Loucy (cell line): ENCODE measurements at regions not wholly inside any gene's neighbourhood (a gene's known extent, or its start where the extent isn't known, plus 50 kb on each side); places are given as distances from the start of the nearest gene placed in this dataset.

Experiments used
- H2AFZ ChIP-seq: fragments of 200-600 bp; sonication (generic); 2 replicates; pipeline ENCODE4 v1.6.0; 2016; ENCODE audit warnings: antibody characterized with exemption, mild to moderate bottlenecking, low read length, moderate library complexity
- H3F3A ChIP-seq: fragments of 200-600 bp; 2 replicates; pipeline ENCODE4 v1.6.0; 2016; ENCODE audit warnings: antibody characterized with exemption, low read depth, mild to moderate bottlenecking
- H3K27me3 ChIP-seq: fragments of 200-600 bp; sonication (generic); 2 replicates; pipeline ENCODE4 v1.6.1; 2014; ENCODE audit warnings: low read length, mild to moderate bottlenecking; ENCODE audit not compliant: insufficient read depth, poor library complexity, severe bottlenecking
- H3K36me3 ChIP-seq: fragments of 200-600 bp; sonication (generic); 2 replicates; pipeline ENCODE4 v1.6.1; 2016; ENCODE audit warnings: low read length; ENCODE audit not compliant: insufficient read depth
- H3K4me1 ChIP-seq: fragments of 200-600 bp; sonication (generic); 2 replicates; pipeline ENCODE4 v1.5.1; 2014; ENCODE audit warnings: low read length, mild to moderate bottlenecking; ENCODE audit not compliant: insufficient read depth, poor library complexity, severe bottlenecking
- H3K4me2 ChIP-seq: fragments of 200-600 bp; sonication (generic); 2 replicates; pipeline ENCODE4 v1.6.0; 2014; ENCODE audit warnings: antibody characterized with exemption, low read length, low read depth, mild to moderate bottlenecking; ENCODE audit not compliant: poor library complexity, severe bottlenecking
- H3K4me3 ChIP-seq: fragments of 200-600 bp; sonication (generic); 2 replicates; pipeline ENCODE4 v1.5.1; 2014; ENCODE audit warnings: low read length, mild to moderate bottlenecking, mixed read lengths; ENCODE audit not compliant: poor library complexity, severe bottlenecking
- H3K79me2 ChIP-seq: fragments of 200-600 bp; sonication (generic); 2 replicates; pipeline ENCODE4 v1.6.1; 2014; ENCODE audit warnings: low read length; ENCODE audit not compliant: insufficient read depth
- H3K9ac ChIP-seq: fragments of 200-600 bp; sonication (generic); 2 replicates; pipeline ENCODE4 v1.6.0; 2014; ENCODE audit warnings: mild to moderate bottlenecking, low read depth, low read length, moderate library complexity; ENCODE audit not compliant: poor library complexity, severe bottlenecking
- H3K9me2 ChIP-seq: fragments of 200-600 bp; sonication (generic); replicated peaks from 2 replicates; pipeline ENCODE4 v1.6.1; 2016; ENCODE audit warnings: low read depth, low read length, mixed read lengths
- H3K9me3 ChIP-seq: fragments of 200-600 bp; sonication (generic); 2 replicates; pipeline ENCODE4 v1.6.1; 2014; ENCODE audit warnings: mild to moderate bottlenecking, antibody characterized with exemption, low read length, low read depth; ENCODE audit not compliant: insufficient read depth
- H4K20me1 ChIP-seq: fragments of 200-600 bp; sonication (generic); 2 replicates; pipeline ENCODE4 v1.6.0; 2014; ENCODE audit warnings: antibody characterized with exemption, low read length, mild to moderate bottlenecking; ENCODE audit not compliant: insufficient read depth, poor library complexity, severe bottlenecking
- EZH2phosphoT487 ChIP-seq: fragments of 200-600 bp; IDR thresholded peaks from 2 replicates; pipeline ENCODE4 v1.6.1; 2018; ENCODE audit warnings: antibody characterized with exemption, mild to moderate bottlenecking, moderate library complexity, borderline replicate concordance
- TF ChIP-seq, protein P1 (sequence below): fragments of 200-600 bp; sonication (generic); conservative IDR thresholded peaks from 2 replicates; pipeline ENCODE4 v1.5.1; 2014; ENCODE audit warnings: mild to moderate bottlenecking, antibody characterized with exemption, low read length

DNA sequence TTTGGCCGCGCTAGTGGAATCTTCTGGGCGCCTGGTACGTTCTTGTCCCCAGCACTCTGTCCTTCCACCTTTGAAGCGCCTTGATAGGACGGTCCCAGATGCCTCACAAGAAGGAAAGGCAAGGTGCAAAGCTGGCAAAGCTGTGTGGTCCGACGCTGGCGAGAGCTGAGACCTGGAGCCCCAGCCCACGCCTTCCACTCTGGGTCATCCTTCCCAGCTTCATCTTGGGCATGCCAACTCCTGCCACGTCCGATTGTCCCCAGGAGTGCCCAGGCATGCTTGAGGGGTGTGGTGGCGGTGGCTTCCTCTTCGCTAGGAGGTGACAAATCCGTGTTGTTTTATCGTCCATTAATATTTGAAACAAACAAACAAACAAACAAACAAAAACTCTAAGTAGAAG is 123.9 kb upstream of the DPYD start:
- Histone ChIP-seq H3K9me2 (no peaks in the 10 kb centered on the region), H3K9ac (no peak overlapping the region), H3K4me3 (no peak overlapping the region), H3K27me3 (peaks cover 23% of the 10 kb centered on the region), H2AFZ (no peak overlapping the region), H3K79me2 (no peaks in the 10 kb centered on the region), H3F3A (no peaks in the 10 kb centered on the region), H3K36me3 (no peaks in the 10 kb centered on the region), H4K20me1 (no peaks in the 10 kb centered on the region), H3K9me3 (no peaks in the 10 kb centered on the region), H3K4me1 (peaks cover 6% of the 10 kb centered on the region), H3K4me2 (no peak overlapping the region)
- no peak for TF ChIP-seq EZH2phosphoT487
- TF ChIP-seq, protein P1, sequence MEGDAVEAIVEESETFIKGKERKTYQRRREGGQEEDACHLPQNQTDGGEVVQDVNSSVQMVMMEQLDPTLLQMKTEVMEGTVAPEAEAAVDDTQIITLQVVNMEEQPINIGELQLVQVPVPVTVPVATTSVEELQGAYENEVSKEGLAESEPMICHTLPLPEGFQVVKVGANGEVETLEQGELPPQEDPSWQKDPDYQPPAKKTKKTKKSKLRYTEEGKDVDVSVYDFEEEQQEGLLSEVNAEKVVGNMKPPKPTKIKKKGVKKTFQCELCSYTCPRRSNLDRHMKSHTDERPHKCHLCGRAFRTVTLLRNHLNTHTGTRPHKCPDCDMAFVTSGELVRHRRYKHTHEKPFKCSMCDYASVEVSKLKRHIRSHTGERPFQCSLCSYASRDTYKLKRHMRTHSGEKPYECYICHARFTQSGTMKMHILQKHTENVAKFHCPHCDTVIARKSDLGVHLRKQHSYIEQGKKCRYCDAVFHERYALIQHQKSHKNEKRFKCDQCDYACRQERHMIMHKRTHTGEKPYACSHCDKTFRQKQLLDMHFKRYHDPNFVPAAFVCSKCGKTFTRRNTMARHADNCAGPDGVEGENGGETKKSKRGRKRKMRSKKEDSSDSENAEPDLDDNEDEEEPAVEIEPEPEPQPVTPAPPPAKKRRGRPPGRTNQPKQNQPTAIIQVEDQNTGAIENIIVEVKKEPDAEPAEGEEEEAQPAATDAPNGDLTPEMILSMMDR: no peak

DNA sequence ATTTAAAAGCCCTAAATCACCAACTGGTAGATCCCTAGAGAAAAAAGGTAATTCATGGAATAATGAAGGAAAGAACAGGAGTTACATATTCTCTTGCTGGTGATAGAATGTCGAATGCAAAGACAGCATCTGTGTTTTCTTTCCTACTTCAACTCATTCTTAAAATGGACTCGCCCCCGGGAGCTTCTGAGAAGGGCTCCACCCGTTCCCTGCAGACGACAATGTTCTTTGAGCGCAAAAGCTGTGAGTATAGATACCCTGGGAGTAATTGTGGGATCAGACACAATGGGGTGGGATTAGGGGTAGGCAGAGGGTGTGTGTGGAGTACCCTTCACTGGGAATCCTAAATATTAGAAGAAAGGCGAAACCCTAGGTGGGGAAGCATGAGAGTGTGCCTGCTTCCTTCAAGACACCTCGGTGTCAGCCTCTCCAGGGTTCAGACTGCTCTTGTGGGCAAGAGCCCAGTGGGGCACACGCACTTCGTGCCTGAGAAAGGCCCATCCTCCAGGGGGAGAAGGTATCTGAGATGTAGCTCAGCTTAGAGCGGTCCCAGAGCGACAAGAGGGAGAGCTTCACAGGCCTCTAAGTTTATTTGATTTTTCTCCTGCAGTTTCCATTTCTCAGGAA is 123.3 kb upstream of the DPYD start:
- TF ChIP-seq, protein P1: no peak
- TF ChIP-seq EZH2phosphoT487: no peak
- no peaks in the 10 kb centered on the region for H3F3A ChIP-seq
- no peak overlapping the region for H3K9ac ChIP-seq
- H3K4me3 ChIP-seq: no peak overlapping the region
- H3K27me3 ChIP-seq: peaks cover 23% of the 10 kb centered on the region
- H3K9me2 ChIP-seq: no peaks in the 10 kb centered on the region
- peaks cover 6% of the 10 kb centered on the region for H3K4me1 ChIP-seq
- no peaks in the 10 kb centered on the region for H4K20me1 ChIP-seq
- H3K4me2 ChIP-seq: no peak overlapping the region
- H3K36me3 ChIP-seq: no peaks in the 10 kb centered on the region
- no peaks in the 10 kb centered on the region for H3K79me2 ChIP-seq
- no peaks in the 10 kb centered on the region for H3K9me3 ChIP-seq
- no peak overlapping the region for H2AFZ ChIP-seq

DNA sequence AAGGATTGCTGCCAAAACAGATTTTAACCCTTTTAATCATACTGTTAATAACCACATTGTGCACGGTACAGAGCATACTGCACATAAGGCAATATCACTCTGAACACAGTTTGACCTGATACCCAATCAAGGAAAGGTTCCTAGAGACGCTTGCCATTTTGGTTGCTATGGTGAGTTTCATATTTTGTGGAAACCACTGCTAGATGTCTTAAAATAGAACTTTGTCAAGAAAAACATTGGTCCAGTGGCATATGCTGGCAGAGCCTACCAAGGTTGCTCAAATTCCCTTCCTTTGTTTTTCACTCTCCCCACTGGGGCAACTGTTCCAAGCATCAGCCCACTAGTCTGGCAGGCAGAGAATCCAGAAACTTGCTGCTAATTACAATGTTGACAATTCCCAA is 114.8 kb upstream of the DPYD start:
- Histone ChIP-seq H3K79me2 (no peaks in the 10 kb centered on the region), H3K9me2 (no peaks in the 10 kb centered on the region), H3K9me3 (no peaks in the 10 kb centered on the region), H3K27me3 (peaks cover 36% of the 10 kb centered on the region), H3K4me3 (no peak overlapping the region), H4K20me1 (no peaks in the 10 kb centered on the region), H3F3A (no peaks in the 10 kb centered on the region), H3K9ac (no peak overlapping the region), H3K4me2 (no peak overlapping the region), H2AFZ (no peak overlapping the region), H3K4me1 (no peaks in the 10 kb centered on the region), H3K36me3 (no peaks in the 10 kb centered on the region)
- TF ChIP-seq EZH2phosphoT487: no peak
- TF ChIP-seq, protein P1: no peak
